HEK293 (cell line): ENCODE measurements at regions not wholly inside any gene's neighbourhood (a gene's known extent, or its start where the extent isn't known, plus 50 kb on each side); places are given as distances from the start of the nearest gene placed in this dataset.

Experiments
- CTCF ChIA-PET: fragments of 350-600 bp; formaldehyde crosslinking; extraction: SDS; loops from one replicate; lab custom pipeline; 2021; ENCODE audit warnings: antibody characterized with exemption; lab: Yijun Ruan, JAX
- POLR2A ChIA-PET: fragments of 300-600 bp; formaldehyde crosslinking; extraction: SDS; loops from one replicate; lab custom pipeline; 2020; ENCODE audit warnings: antibody characterized with exemption, inconsistent platforms; lab: Yijun Ruan, JAX
- H3K27ac ChIP-seq: fragments of 200-500 bp; sonication (Bioruptor generic); 2 replicates; pipeline ENCODE4 v1.5.1; 2014; ENCODE audit warnings: low read depth, low read length, control low read depth, inconsistent platforms; ENCODE audit errors: extremely low read depth
- H3K36me3 ChIP-seq, 2 experiments: fragments of 200-500 bp in 1 of 2; sonication (Bioruptor generic) in 1 of 2; 1 replicate in 1 of 2; 2 replicates in 1 of 2; pipeline ENCODE4 v1.5.1; 2014 to 2017; ENCODE audit warnings: inconsistent platforms in 2 of 2, low read length in 2 of 2; ENCODE audit not compliant: control insufficient read depth in 2 of 2, insufficient read depth in 1 of 2
- H3K4me1 ChIP-seq: fragments of 200-500 bp; sonication (Bioruptor generic); 2 replicates; pipeline ENCODE4 v1.5.1; 2014; ENCODE audit warnings: mild to moderate bottlenecking, low read length, inconsistent platforms; ENCODE audit not compliant: control insufficient read depth, insufficient read depth
- H3K4me3 ChIP-seq: 2 replicates; pipeline ENCODE4 v1.5.1; 2011; ENCODE audit warnings: low read depth, mild to moderate bottlenecking, control low read depth, low read length, moderate library complexity
- H3K9me3 ChIP-seq: fragments of 200-500 bp; sonication (Bioruptor generic); 2 replicates; pipeline ENCODE4 v1.5.1; 2014; ENCODE audit warnings: low read depth, low read length, inconsistent platforms; ENCODE audit not compliant: control insufficient read depth, insufficient read depth
- HIC1 ChIP-seq: fragments of 450-650 bp; formaldehyde crosslinking; IDR thresholded peaks from 2 replicates; pipeline ENCODE4 v1.5.1; 2016; ENCODE audit warnings: missing biosample characterization, missing genetic modification characterization
- IKZF3 ChIP-seq: fragments of 450-650 bp; IDR thresholded peaks from 2 replicates; pipeline ENCODE4 v1.5.0; 2018; ENCODE audit warnings: missing biosample characterization, mild to moderate bottlenecking, missing genetic modification characterization, moderate library complexity
- INSM2 ChIP-seq: fragments of 450-650 bp; formaldehyde crosslinking; IDR thresholded peaks from 2 replicates; pipeline ENCODE4 v1.5.1; 2016; ENCODE audit warnings: missing biosample characterization, missing genetic modification characterization
- PATZ1 ChIP-seq: fragments of 450-650 bp; formaldehyde crosslinking; IDR thresholded peaks from 2 replicates; pipeline ENCODE4 v1.5.1; 2016; ENCODE audit warnings: missing biosample characterization, missing genetic modification characterization
- SETDB1 ChIP-seq: IDR thresholded peaks from one replicate; pipeline ENCODE4 v1.6.1; 2017; ENCODE audit warnings: mild to moderate bottlenecking, low read length, moderate library complexity, mixed read lengths; ENCODE audit not compliant: insufficient read length
- ZBTB26 ChIP-seq: fragments of 450-650 bp; formaldehyde crosslinking; optimal IDR thresholded peaks from 2 replicates; pipeline ENCODE3; 2016; ENCODE audit warnings: missing biosample characterization, mild to moderate bottlenecking, missing genetic modification characterization
- ZNF24 ChIP-seq: fragments of 450-650 bp; formaldehyde crosslinking; IDR thresholded peaks from 2 replicates; pipeline ENCODE4 v1.5.1; 2016; ENCODE audit warnings: missing biosample characterization, missing genetic modification characterization
- ZNF433 ChIP-seq: fragments of 450-650 bp; formaldehyde crosslinking; IDR thresholded peaks from 2 replicates; pipeline ENCODE4 v1.5.1; 2016; ENCODE audit warnings: missing biosample characterization, missing genetic modification characterization, low read depth
- ZNF449 ChIP-seq: fragments of 450-650 bp; formaldehyde crosslinking; IDR thresholded peaks from 2 replicates; pipeline ENCODE4 v1.5.1; 2017; ENCODE audit warnings: missing biosample characterization, mild to moderate bottlenecking, missing genetic modification characterization, moderate library complexity
- ZNF530 ChIP-seq: fragments of 450-650 bp; formaldehyde crosslinking; IDR thresholded peaks from 2 replicates; pipeline ENCODE4 v1.5.1; 2016; ENCODE audit warnings: low read depth, missing biosample characterization, missing genetic modification characterization
- ZNF548 ChIP-seq: fragments of 450-650 bp; formaldehyde crosslinking; IDR thresholded peaks from 2 replicates; pipeline ENCODE4 v1.5.1; 2016; ENCODE audit warnings: missing biosample characterization, missing genetic modification characterization
- ZNF561 ChIP-seq: fragments of 450-650 bp; IDR thresholded peaks from 2 replicates; pipeline ENCODE4 v1.5.1; 2018; ENCODE audit warnings: missing biosample characterization, missing genetic modification characterization, borderline replicate concordance
- ZNF624 ChIP-seq: fragments of 450-650 bp; formaldehyde crosslinking; IDR thresholded peaks from 2 replicates; pipeline ENCODE4 v1.5.1; 2017; ENCODE audit warnings: missing biosample characterization, missing genetic modification characterization
- ZNF626 ChIP-seq: fragments of 450-650 bp; sonication (Bioruptor Pico); formaldehyde crosslinking; IDR thresholded peaks from 2 replicates; pipeline ENCODE4 v1.5.1; 2018; ENCODE audit warnings: missing biosample characterization, missing genetic modification characterization, inconsistent platforms
- ZNF768 ChIP-seq: fragments of 450-650 bp; formaldehyde crosslinking; IDR thresholded peaks from 2 replicates; pipeline ENCODE4 v1.5.1; 2018; ENCODE audit warnings: missing biosample characterization, mild to moderate bottlenecking, missing genetic modification characterization
- ZNF777 ChIP-seq: fragments of 450-650 bp; formaldehyde crosslinking; IDR thresholded peaks from 2 replicates; pipeline ENCODE4 v1.5.1; 2017; ENCODE audit warnings: missing biosample characterization, missing genetic modification characterization, borderline replicate concordance
- ZNF830 ChIP-seq: fragments of 450-650 bp; IDR thresholded peaks from 2 replicates; pipeline ENCODE4 v1.5.0; 2018; ENCODE audit warnings: missing biosample characterization, missing genetic modification characterization, low read depth, mild to moderate bottlenecking, moderate library complexity

GRCh38 chr2:153052807-153053559 lies 334.6 kb downstream of the ARL6IP6 start (continued):
- no peak for TF ChIP-seq INSM2
- TF ChIP-seq ZNF830 (tag by site-specific recombination): no peak

GRCh38 chr2:153047220-153047619 lies 328.8 kb downstream of the ARL6IP6 start:
- TF ChIP-seq ZNF777 (tag by site-specific recombination) (no peak), ZNF768 (tag by site-specific recombination) (no peak), PATZ1 (no peak), ZNF449 (tag by site-specific recombination) (no peak), ZNF24 (no peak), ZNF626 (tag by site-specific recombination) (no peak), HIC1 (tag by site-specific recombination) (no peak), SETDB1 (no peak), ZNF548 (tag by site-specific recombination) (no peak), ZBTB26 (no peak), ZNF561 (tag by site-specific recombination) (no peak), ZNF624 (tag by site-specific recombination) (no peak), IKZF3 (tag by site-specific recombination) (no peak), ZNF433 (tag by site-specific recombination) (no peak), ZNF530 (no peak)
- CTCF ChIA-PET: interaction anchor here (0.7 kb wide), 1 partner anchor 186 kb away, joined by 3 read pairs; no protein-coding TSS in a partner anchor
- Histone ChIP-seq H3K9me3 (no peaks in the 10 kb centered on the region), H3K4me3 (no peak overlapping the region), H3K27ac (no peak overlapping the region), H3K36me3 (no peaks in the 10 kb centered on the region), H3K4me1 (no peaks in the 10 kb centered on the region)
- POLR2A ChIA-PET: no interaction called here
